CD4-positive, alpha-beta T cell (primary cell): ENCODE measurements at regions not wholly inside any gene's neighbourhood (a gene's known extent, or its start where the extent isn't known, plus 50 kb on each side); places are given as distances from the start of the nearest gene placed in this dataset.
A peak's percentile ranks its signal among the peaks of the same experiment; 100 is the strongest.

Source experiments
- ATAC-seq: fragments of 200-7000 bp; cut with Tn5 transposase; one replicate; pipeline ENCODE4 v1.10.0; 2022; ENCODE audit warnings: mild to moderate bottlenecking; ENCODE audit not compliant: poor library complexity
- CTCF ChIA-PET: fragments of 350-600 bp; sonication (Branson Sonifier 250); formaldehyde crosslinking; loops from one replicate; lab custom pipeline; 2021; ENCODE audit warnings: antibody characterized with exemption, inconsistent platforms; lab: Charles Lee
- POLR2A ChIA-PET: fragments of 350-600 bp; sonication (Branson Sonifier 250); formaldehyde crosslinking; loops from one replicate; lab custom pipeline; 2021; ENCODE audit warnings: antibody characterized with exemption, inconsistent platforms; lab: Charles Lee
- DNase-seq, 14 experiments: peaks; one replicate each; pipeline ENCODE4 v3.0.0-alpha.2; 2013 to 2020; ENCODE audit warnings: mixed read lengths in 2 of 14
- H3K27ac ChIP-seq, 2 donors: one replicate each; pipeline versions ENCODE4 v1.5.1 to v1.7.0; 2013; ENCODE audit warnings: low read length in 2 of 2, low read depth in 1 of 2, mild to moderate bottlenecking in 1 of 2
- H3K27me3 ChIP-seq, 2 experiments: 1 replicate in 1 of 2; 2 replicates in 1 of 2; pipeline versions ENCODE4 v1.6.1 to v1.7.0; 2013; ENCODE audit warnings: low read length in 2 of 2, control low read depth in 1 of 2, mild to moderate bottlenecking in 1 of 2, moderate library complexity in 1 of 2; ENCODE audit not compliant: insufficient read depth in 2 of 2, control insufficient read depth in 1 of 2
- H3K36me3 ChIP-seq: one replicate; pipeline ENCODE4 v1.6.1; 2013; ENCODE audit warnings: low read length, control low read depth; ENCODE audit not compliant: insufficient read depth
- H3K4me1 ChIP-seq: one replicate; pipeline ENCODE4 v1.6.1; 2013; ENCODE audit warnings: low read length, control low read depth; ENCODE audit not compliant: insufficient read depth
- H3K4me3 ChIP-seq: one replicate; pipeline ENCODE4 v1.5.1; 2013; ENCODE audit warnings: mild to moderate bottlenecking, low read length, moderate library complexity
- H3K9me3 ChIP-seq, 2 experiments: 1 replicate in 1 of 2; 2 replicates in 1 of 2; pipeline versions ENCODE4 v1.6.1 to v1.7.0; 2013; ENCODE audit warnings: low read length in 2 of 2, mild to moderate bottlenecking in 2 of 2, control low read depth in 1 of 2, moderate library complexity in 1 of 2; ENCODE audit not compliant: control insufficient read depth in 1 of 2, insufficient read depth in 1 of 2
- H3K27ac Mint-ChIP-seq: one replicate; pipeline ENCODE4 v1.8.0; 2020; ENCODE audit warnings: mixed read lengths
- H3K27me3 Mint-ChIP-seq: one replicate; pipeline ENCODE4 v1.8.0; 2021; ENCODE audit warnings: mixed read lengths
- H3K36me3 Mint-ChIP-seq: one replicate; pipeline ENCODE4 v1.8.0; 2021; ENCODE audit warnings: low read depth, mixed read lengths
- H3K4me1 Mint-ChIP-seq: one replicate; pipeline ENCODE4 v1.8.0; 2021; ENCODE audit warnings: low read depth, mixed read lengths
- H3K4me3 Mint-ChIP-seq: one replicate; pipeline ENCODE4 v1.8.0; 2020; ENCODE audit warnings: mild to moderate bottlenecking, mixed read lengths
- H3K9me3 Mint-ChIP-seq: one replicate; pipeline ENCODE4 v1.8.0; 2020; ENCODE audit warnings: mixed read lengths
- intact Hi-C, 2 experiments: fragments of 100-400 bp; cut with DNase I in 1 of 2; cut with micrococcal nuclease in 1 of 2; formaldehyde crosslinking; loops; one replicate each; pipeline versions ENCODE4 v1.15.1 to v1.9.0; 2023 to 2025; cut with DNase I, micrococcal nuclease
- TF ChIP-seq, protein P1 (sequence below): fragments of 200-600 bp; IDR thresholded peaks from one replicate; pipeline ENCODE4 v1.8.0; 2022; ENCODE audit warnings: antibody characterized with exemption, mild to moderate bottlenecking

DNA sequence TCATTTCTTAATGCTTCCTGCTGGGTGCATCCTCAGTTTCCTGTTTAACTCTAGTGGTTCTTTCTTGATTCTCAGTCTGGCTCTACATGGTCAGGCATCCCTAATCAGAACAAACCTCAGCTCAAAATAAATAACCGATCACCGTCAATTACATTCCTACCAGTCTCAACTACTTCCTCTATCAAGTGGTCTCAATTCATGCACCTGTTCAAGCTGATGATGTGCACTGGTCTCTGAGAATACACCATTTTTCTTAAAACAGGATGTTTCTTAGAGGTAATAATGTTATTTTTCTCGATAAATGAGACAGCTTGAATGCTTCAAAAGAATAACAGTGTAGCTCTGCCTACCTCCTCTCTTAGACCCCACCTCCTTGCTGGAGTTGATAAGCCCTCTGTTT lies 420.9 kb downstream of the SOCS6 start:
- TF ChIP-seq, protein P1, sequence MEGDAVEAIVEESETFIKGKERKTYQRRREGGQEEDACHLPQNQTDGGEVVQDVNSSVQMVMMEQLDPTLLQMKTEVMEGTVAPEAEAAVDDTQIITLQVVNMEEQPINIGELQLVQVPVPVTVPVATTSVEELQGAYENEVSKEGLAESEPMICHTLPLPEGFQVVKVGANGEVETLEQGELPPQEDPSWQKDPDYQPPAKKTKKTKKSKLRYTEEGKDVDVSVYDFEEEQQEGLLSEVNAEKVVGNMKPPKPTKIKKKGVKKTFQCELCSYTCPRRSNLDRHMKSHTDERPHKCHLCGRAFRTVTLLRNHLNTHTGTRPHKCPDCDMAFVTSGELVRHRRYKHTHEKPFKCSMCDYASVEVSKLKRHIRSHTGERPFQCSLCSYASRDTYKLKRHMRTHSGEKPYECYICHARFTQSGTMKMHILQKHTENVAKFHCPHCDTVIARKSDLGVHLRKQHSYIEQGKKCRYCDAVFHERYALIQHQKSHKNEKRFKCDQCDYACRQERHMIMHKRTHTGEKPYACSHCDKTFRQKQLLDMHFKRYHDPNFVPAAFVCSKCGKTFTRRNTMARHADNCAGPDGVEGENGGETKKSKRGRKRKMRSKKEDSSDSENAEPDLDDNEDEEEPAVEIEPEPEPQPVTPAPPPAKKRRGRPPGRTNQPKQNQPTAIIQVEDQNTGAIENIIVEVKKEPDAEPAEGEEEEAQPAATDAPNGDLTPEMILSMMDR, result no peak
- CTCF ChIA-PET, result no interaction called here
- Mint-ChIP-seq H3K27ac (peak overlapping the region; percentile 53), H3K27me3 (no peaks in the 10 kb centered on the region), H3K36me3 (peaks cover 10% of the 10 kb centered on the region), H3K9me3 (peaks cover 18% of the 10 kb centered on the region), H3K4me1 (peaks cover 12% of the 10 kb centered on the region), H3K4me3 (no peak overlapping the region)
- peaks cover 0 to 9% of the 10 kb centered on the region in 2 experiments for H3K9me3 ChIP-seq
- no peaks in the 10 kb centered on the region for H3K4me1 ChIP-seq
- intact Hi-C loops, result loop anchor here in 1 of 2 experiments (5.0 kb wide), 1 partner anchor 77 kb away; no protein-coding TSS in a partner anchor
- no peak overlapping the region for H3K4me3 ChIP-seq
- DNase-seq (no peak), ATAC-seq (peak; percentile 44)
- H3K27me3 ChIP-seq, result no peaks in the 10 kb centered on the region
- POLR2A ChIA-PET, result interaction anchor here (0.7 kb wide), 1 partner anchor 16 kb away, joined by 4 read pairs; no protein-coding TSS in a partner anchor
- no peaks in the 10 kb centered on the region for H3K36me3 ChIP-seq
- no peak overlapping the region for H3K27ac ChIP-seq

DNA sequence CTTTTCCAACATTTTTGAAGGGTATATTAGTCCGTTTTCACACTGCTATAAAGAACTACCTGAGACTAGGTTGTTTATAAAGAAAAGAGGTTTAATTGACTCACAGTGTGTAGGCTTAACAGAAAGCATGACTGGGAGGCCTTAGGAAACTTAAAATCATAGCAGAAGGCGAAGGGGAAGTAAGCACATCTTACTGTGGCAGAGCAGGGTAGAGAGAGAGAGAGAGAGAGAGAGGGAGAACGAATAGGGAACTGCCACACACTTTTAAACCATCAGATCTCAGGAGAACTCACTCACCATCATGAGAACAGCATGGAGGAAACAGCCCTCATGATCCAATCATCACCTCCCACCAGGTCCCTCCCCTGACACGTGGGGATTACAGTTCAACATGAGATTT lies 420.3 kb downstream of the SOCS6 start:
- Histone ChIP-seq H3K27ac (no peak overlapping the region), H3K36me3 (no peaks in the 10 kb centered on the region), H3K27me3 (no peaks in the 10 kb centered on the region), H3K9me3 (peaks cover 0 to 3% of the 10 kb centered on the region in 2 experiments), H3K4me1 (no peaks in the 10 kb centered on the region), H3K4me3 (no peak overlapping the region)
- Mint-ChIP-seq H3K27me3 (no peaks in the 10 kb centered on the region), H3K4me1 (peaks cover 12% of the 10 kb centered on the region), H3K36me3 (peaks cover 10% of the 10 kb centered on the region), H3K4me3 (no peak overlapping the region), H3K9me3 (peaks cover 16% of the 10 kb centered on the region), H3K27ac (peak overlapping the region; percentile 53)
- ChIA-PET POLR2A (no interaction called here), CTCF (no interaction called here)
- DNase-seq, result no peak
- intact Hi-C loops, result no loop called here
- TF ChIP-seq, protein P1, result no peak
- no peak for ATAC-seq

DNA sequence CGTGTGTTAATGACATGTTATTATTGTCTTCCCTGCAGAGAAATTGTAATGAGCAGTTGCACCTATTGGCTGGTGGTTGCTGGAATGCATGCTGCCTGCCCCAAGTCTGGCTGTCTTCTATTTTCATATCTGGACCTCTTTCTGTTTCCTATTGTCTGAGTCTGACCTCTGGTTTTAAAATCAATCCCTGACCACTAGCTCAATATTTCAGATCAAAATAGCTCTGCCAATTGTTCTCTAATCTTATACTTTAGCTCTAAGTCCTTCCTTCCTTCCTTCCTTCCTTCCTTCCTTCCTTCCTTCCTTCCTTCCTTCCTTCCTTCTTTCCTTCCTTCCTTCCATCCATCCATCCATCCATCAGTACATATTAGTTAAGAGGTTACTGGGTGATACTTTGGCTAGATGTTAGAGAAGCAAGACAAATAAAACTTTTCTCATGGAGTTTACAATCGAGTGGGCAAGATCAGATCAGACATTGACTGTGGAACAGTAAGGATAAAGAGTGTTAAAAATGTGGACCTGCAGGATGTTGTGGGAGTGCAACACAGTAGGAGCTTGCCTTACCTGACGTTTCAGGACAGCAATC lies 417.1 kb downstream of the SOCS6 start:
- H3K36me3 Mint-ChIP-seq, result no peaks in the 10 kb centered on the region
- no peaks in the 10 kb centered on the region for H3K27me3 Mint-ChIP-seq
- peaks cover 0 to 3% of the 10 kb centered on the region in 2 experiments for H3K9me3 ChIP-seq
- H3K4me3 ChIP-seq, result no peak overlapping the region
- no peaks in the 10 kb centered on the region for H3K36me3 ChIP-seq
- TF ChIP-seq, protein P1, result no peak
- peaks cover 20% of the 10 kb centered on the region for H3K4me1 Mint-ChIP-seq
- intact Hi-C loops, result no loop called here
- H3K9me3 Mint-ChIP-seq, result peaks cover 5% of the 10 kb centered on the region
- DNase-seq (no peak), ATAC-seq (no peak)
- H3K27ac ChIP-seq, result no peak overlapping the region
- POLR2A ChIA-PET, result no interaction called here
- no peak overlapping the region for H3K27ac Mint-ChIP-seq
- no peak overlapping the region for H3K4me3 Mint-ChIP-seq
- no peaks in the 10 kb centered on the region for H3K4me1 ChIP-seq
- CTCF ChIA-PET, result no interaction called here
- H3K27me3 ChIP-seq, result no peaks in the 10 kb centered on the region
